SK-N-MC (cell line): ENCODE measurements at regions not wholly inside any gene's neighbourhood (a gene's known extent, or its start where the extent isn't known, plus 50 kb on each side); places are given as distances from the start of the nearest gene placed in this dataset.

ENCODE experiments used
- DNase-seq: peaks from one replicate; pipeline ENCODE4 v3.0.0-alpha.2; 2011; ENCODE audit warnings: low read depth, low spot score
- H3K27ac ChIP-seq: fragments of 200-600 bp; sonication (generic); 2 replicates; pipeline ENCODE4 v1.5.1; 2016; ENCODE audit warnings: mixed run types
- H3K36me3 ChIP-seq: fragments of 200-600 bp; sonication (generic); 2 replicates; pipeline ENCODE4 v1.6.1; 2017; ENCODE audit warnings: antibody characterized with exemption, low read length, mixed read lengths; ENCODE audit not compliant: insufficient read depth
- H3K4me3 ChIP-seq: fragments of 200-600 bp; sonication (generic); 2 replicates; pipeline ENCODE4 v1.5.1; 2016
- H3K9ac ChIP-seq: fragments of 200-600 bp; sonication (generic); 2 replicates; pipeline ENCODE4 v1.8.0; 2017; ENCODE audit warnings: mixed run types, mixed read lengths; ENCODE audit not compliant: insufficient read length
- H3K9me3 ChIP-seq: fragments of 200-600 bp; sonication (generic); 2 replicates; pipeline ENCODE4 v1.6.1; 2017; ENCODE audit warnings: low read depth, mild to moderate bottlenecking, antibody characterized with exemption, low read length, moderate library complexity, mixed read lengths
- EZH2 ChIP-seq: fragments of 200-600 bp; sonication (generic); IDR thresholded peaks from one replicate; pipeline ENCODE4 v1.6.1; 2017; ENCODE audit warnings: antibody characterized with exemption
- FOXP2 ChIP-seq: optimal IDR thresholded peaks from 2 replicates; pipeline ENCODE3; 2011; ENCODE audit warnings: mild to moderate bottlenecking, moderate library complexity; ENCODE audit not compliant: insufficient read depth; ENCODE audit errors: extremely low read length, control extremely low read depth
- POLR2AphosphoS5 ChIP-seq: IDR thresholded peaks from 2 replicates; pipeline ENCODE4 v1.6.1; 2012; ENCODE audit warnings: mild to moderate bottlenecking, low read depth, low read length, borderline replicate concordance

GRCh38 chr14:34113991-34114390 is 163.1 kb upstream of the EGLN3 start:
- H3K36me3 ChIP-seq = no peaks in the 10 kb centered on the region
- H3K9ac ChIP-seq = no peak overlapping the region
- H3K27ac ChIP-seq = no peak overlapping the region
- no peak overlapping the region for H3K4me3 ChIP-seq
- TF ChIP-seq EZH2 (no peak), POLR2AphosphoS5 (no peak), FOXP2 (no peak)
- H3K9me3 ChIP-seq = no peaks in the 10 kb centered on the region
- DNase-seq = no peak

DNA sequence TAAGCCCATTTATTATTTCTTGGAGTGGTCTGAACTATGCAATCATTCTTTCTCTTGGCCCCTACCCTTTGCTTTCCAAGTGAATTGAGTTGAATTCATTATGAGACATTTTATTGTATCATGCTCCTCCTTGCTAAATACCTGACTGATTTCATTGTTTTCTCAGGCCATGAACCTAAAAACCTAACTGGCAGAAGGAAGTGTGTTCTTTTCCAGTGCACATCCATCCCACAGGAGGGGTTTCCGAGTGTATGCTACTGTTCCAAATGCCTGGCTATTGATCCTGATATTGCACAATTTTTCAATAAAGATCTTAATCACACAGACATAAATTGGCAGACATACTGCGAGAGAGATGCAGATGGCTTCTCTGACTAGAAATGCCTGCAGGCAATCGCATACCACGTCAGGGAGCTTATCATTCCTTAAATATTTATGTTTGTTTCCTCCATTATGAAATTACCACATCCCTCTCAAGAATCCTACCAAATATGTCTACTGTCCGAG is 162.2 kb upstream of the EGLN3 start:
- Histone ChIP-seq H3K9me3 (no peaks in the 10 kb centered on the region), H3K9ac (no peak overlapping the region), H3K4me3 (peak overlapping the region; percentile 47; the same call in 1 of the 2 replicates), H3K27ac (no peak overlapping the region), H3K36me3 (no peaks in the 10 kb centered on the region)
- TF ChIP-seq EZH2 = no peak
- peak; percentile 19 for TF ChIP-seq FOXP2
- peak; percentile 30 for DNase-seq

DNA sequence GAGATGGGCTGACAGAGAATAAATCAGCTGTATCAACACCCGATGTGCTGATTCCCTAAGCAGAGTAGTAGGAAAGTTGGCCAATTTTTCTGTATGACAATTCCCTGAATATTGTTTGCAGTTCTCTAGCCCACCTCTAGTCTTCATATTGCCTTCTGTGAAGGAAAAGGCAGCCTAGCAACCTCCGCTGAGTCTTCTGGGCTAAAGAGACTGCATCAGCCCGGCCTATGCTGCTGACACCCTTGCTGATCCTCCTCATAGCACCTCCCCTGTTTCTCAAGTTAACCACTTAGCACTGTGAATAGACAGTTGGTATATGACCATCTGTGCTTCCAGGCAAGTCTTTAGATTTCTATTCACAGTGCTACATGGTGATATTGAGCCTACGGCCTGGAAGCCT is 161.1 kb upstream of the EGLN3 start:
- Histone ChIP-seq H3K9me3 (no peaks in the 10 kb centered on the region), H3K27ac (no peak overlapping the region), H3K9ac (no peak overlapping the region), H3K4me3 (no peak overlapping the region), H3K36me3 (no peaks in the 10 kb centered on the region)
- TF ChIP-seq EZH2 = no peak
- no peak for TF ChIP-seq POLR2AphosphoS5
- no peak for TF ChIP-seq FOXP2
- DNase-seq = no peak

DNA sequence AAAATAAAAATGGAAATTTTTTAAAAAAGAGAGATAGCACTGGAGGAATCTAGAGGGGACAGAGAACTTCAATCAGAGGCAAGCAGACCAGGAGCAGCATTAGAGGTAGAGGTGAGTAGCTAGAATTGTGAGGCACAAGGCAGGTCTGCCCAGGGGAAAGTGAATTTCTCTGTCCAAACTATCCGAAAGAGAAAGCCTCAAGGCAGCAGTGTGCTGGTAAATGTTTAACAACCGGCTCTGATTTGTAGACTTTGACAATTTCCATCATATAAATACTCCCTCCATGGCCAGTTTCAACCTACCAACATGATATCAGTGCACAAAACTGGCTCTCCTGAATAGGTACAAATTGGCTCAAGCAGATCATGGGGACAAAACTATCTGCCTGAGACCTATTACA is 160.6 kb upstream of the EGLN3 start:
- no peak overlapping the region for H3K9ac ChIP-seq
- no peak overlapping the region for H3K27ac ChIP-seq
- TF ChIP-seq EZH2 (no peak), FOXP2 (no peak), POLR2AphosphoS5 (no peak)
- no peaks in the 10 kb centered on the region for H3K36me3 ChIP-seq
- H3K4me3 ChIP-seq = no peak overlapping the region
- H3K9me3 ChIP-seq = no peaks in the 10 kb centered on the region
- no peak for DNase-seq

DNA sequence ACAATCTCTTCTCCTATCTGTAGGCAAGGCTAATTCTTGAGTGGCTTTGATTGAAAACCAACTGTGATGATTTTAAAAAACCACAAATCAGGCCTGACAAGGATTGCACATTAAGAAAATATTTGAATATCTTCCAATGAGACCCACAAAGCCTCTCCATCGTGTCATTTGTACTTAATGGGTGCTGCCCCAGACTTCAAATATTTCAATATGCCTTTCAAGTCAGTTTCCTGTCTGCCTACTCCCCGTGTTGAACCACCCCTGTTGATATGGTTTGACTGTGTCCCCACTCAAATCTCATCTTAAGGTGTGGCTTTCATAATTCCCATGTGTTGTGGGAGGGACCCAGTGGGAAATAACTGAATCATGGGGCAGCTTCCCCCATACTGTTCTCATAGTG is 159.7 kb upstream of the EGLN3 start:
- H3K9me3 ChIP-seq = no peaks in the 10 kb centered on the region
- H3K36me3 ChIP-seq = no peaks in the 10 kb centered on the region
- H3K27ac ChIP-seq = no peak overlapping the region
- no peak overlapping the region for H3K9ac ChIP-seq
- H3K4me3 ChIP-seq = no peak overlapping the region
- TF ChIP-seq EZH2 = no peak
- no peak for TF ChIP-seq FOXP2
- no peak for TF ChIP-seq POLR2AphosphoS5
- DNase-seq = no peak

DNA sequence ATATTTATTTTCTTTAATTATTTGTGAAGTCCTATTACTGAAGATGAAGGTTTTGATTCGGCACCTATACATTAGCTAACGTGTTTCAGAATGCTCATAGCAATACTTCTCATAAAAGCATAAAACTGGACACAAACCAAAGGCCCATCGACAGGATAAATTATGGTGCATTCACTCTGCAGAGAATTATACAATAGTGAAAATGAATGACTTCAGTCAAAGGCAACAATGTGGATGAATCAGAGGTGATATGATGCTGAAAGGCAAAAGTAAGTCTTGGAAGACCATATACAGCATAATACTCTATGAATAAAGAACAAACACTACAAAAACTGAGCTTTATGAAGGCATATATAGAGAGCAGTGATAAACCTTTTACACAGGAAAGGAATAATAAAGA is 156.6 kb upstream of the EGLN3 start:
- no peaks in the 10 kb centered on the region for H3K36me3 ChIP-seq
- H3K9ac ChIP-seq = no peak overlapping the region
- no peak for DNase-seq
- H3K4me3 ChIP-seq = no peak overlapping the region
- no peak for TF ChIP-seq EZH2
- TF ChIP-seq POLR2AphosphoS5 = no peak
- no peak for TF ChIP-seq FOXP2
- H3K9me3 ChIP-seq = no peaks in the 10 kb centered on the region
- H3K27ac ChIP-seq = no peak overlapping the region

GRCh38 chr14:34106310-34106709 is 155.4 kb upstream of the EGLN3 start:
- H3K4me3 ChIP-seq = no peak overlapping the region
- no peak overlapping the region for H3K9ac ChIP-seq
- no peaks in the 10 kb centered on the region for H3K9me3 ChIP-seq
- no peaks in the 10 kb centered on the region for H3K36me3 ChIP-seq
- DNase-seq = no peak
- no peak overlapping the region for H3K27ac ChIP-seq
- TF ChIP-seq FOXP2 = no peak
- no peak for TF ChIP-seq POLR2AphosphoS5
- TF ChIP-seq EZH2 = no peak

GRCh38 chr14:34104489-34105397 is 153.9 kb upstream of the EGLN3 start:
- Histone ChIP-seq H3K9me3 (no peaks in the 10 kb centered on the region), H3K36me3 (no peaks in the 10 kb centered on the region), H3K4me3 (no peak overlapping the region), H3K9ac (no peak overlapping the region), H3K27ac (no peak overlapping the region)
- DNase-seq = no peak
- no peak for TF ChIP-seq FOXP2
- no peak for TF ChIP-seq POLR2AphosphoS5
- no peak for TF ChIP-seq EZH2

DNA sequence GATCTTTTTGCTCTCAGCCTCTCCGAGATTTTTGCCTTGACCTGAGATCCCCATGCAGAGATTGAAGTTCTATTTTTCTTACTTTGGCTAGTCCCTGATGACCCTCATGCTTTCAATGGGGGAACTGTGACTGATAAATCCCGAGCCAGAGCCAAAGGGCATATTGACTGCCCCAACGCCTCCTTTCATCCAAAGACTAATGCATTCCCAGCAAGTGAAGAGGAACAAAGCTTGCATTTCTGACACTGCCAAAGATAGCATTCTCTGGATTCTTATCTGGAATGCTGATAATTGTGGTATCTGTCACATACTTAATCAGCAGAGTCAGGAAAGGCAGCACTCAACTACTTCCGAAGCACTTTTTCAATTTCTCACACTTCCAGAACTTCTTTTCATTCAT is 152.3 kb upstream of the EGLN3 start:
- Histone ChIP-seq H3K36me3 (no peaks in the 10 kb centered on the region), H3K9ac (no peak overlapping the region), H3K9me3 (no peaks in the 10 kb centered on the region), H3K4me3 (no peak overlapping the region), H3K27ac (no peak overlapping the region)
- DNase-seq = no peak
- no peak for TF ChIP-seq EZH2
- no peak for TF ChIP-seq FOXP2
- no peak for TF ChIP-seq POLR2AphosphoS5
